ENCODE measurements at regions not wholly inside any gene's neighbourhood (a gene's known extent, or its start where the extent isn't known, plus 50 kb on each side); places are given as distances from the start of the nearest gene placed in this dataset.

- H3K4me3 ChIP-seq (ENCODE audit: low read length), result no peak overlapping the region
- no peak for DNase-seq (ENCODE audit: low read depth)
Observed at GRCh38 chr11:106326087-106326486, 248.6 kb downstream of the AASDHPPT start.

GRCh38 chr11:106327134-106327533 is 249.7 kb downstream of the AASDHPPT start:
- no peak for DNase-seq (ENCODE audit: low read depth)
- H3K4me3 ChIP-seq (ENCODE audit: low read length), result no peak overlapping the region
- no peak for TF ChIP-seq CTCF (conservative IDR thresholded peaks at IDR 0.05; ENCODE audit: low read length)

More at GRCh38 chr11:106326087-106326486, 248.6 kb downstream of the AASDHPPT start:
- TF ChIP-seq CTCF (conservative IDR thresholded peaks at IDR 0.05; ENCODE audit: low read length), result no peak

- no peak for DNase-seq (ENCODE audit: low read depth)
- H3K4me3 ChIP-seq (ENCODE audit: low read length), result no peak overlapping the region
- TF ChIP-seq CTCF (conservative IDR thresholded peaks at IDR 0.05; ENCODE audit: low read length), result no peak
Observed at GRCh38 chr11:106327637-106328036, 250.2 kb downstream of the AASDHPPT start.

- 0 out of 2 replicates have a peak, but pooled peaks have one; percentile 16 for TF ChIP-seq CTCF (conservative IDR thresholded peaks at IDR 0.05; ENCODE audit: low read length)
- no peak overlapping the region for H3K4me3 ChIP-seq (ENCODE audit: low read length)
- DNase-seq (ENCODE audit: low read depth), result no peak
Observed at GRCh38 chr11:106329273-106330018, 252.0 kb downstream of the AASDHPPT start.

- DNase-seq (ENCODE audit: low read depth), result peak; percentile 67
- no peak for TF ChIP-seq CTCF (conservative IDR thresholded peaks at IDR 0.05; ENCODE audit: low read length)
- H3K4me3 ChIP-seq (ENCODE audit: low read length), result no peak overlapping the region
Observed at GRCh38 chr11:106331176-106331575, 253.7 kb downstream of the AASDHPPT start.

GRCh38 chr11:106333678-106334077 is 256.2 kb downstream of the AASDHPPT start:
- no peak for DNase-seq (ENCODE audit: low read depth)
- H3K4me3 ChIP-seq (ENCODE audit: low read length), result no peak overlapping the region
- TF ChIP-seq CTCF (conservative IDR thresholded peaks at IDR 0.05; ENCODE audit: low read length), result no peak

GRCh38 chr11:106344394-106344793 is 266.9 kb downstream of the AASDHPPT start:
- H3K4me3 ChIP-seq (ENCODE audit: low read length), result no peak overlapping the region
- peak; percentile 66 for DNase-seq (ENCODE audit: low read depth)

More at GRCh38 chr11:106344394-106344793, 266.9 kb downstream of the AASDHPPT start:
- TF ChIP-seq CTCF (conservative IDR thresholded peaks at IDR 0.05; ENCODE audit: low read length), result no peak

All from AG10803 (cell line).